H1 (cell line): ENCODE measurements at regions not wholly inside any gene's neighbourhood (a gene's known extent, or its start where the extent isn't known, plus 50 kb on each side); places are given as distances from the start of the nearest gene placed in this dataset.

ENCODE experiments used
- CTCF ChIA-PET: fragments of 300-600 bp; sonication (Branson Sonifier 250); formaldehyde crosslinking; loops from one replicate; lab custom pipeline; 2021; ENCODE audit not compliant: partially characterized antibody; lab: Charles Lee
- POLR2A ChIA-PET: fragments of 300-600 bp; sonication (Branson Sonifier 250); formaldehyde crosslinking; loops from one replicate; lab custom pipeline; 2021; ENCODE audit warnings: inconsistent platforms; ENCODE audit not compliant: partially characterized antibody; lab: Charles Lee
- DNase-seq, 2 experiments: peaks; one replicate each; pipeline versions ENCODE4 v3.0.0 to v3.0.0-alpha.2; 2010 to 2022; ENCODE audit warnings: low spot score in 2 of 2, low read depth in 1 of 2, mixed read lengths in 1 of 2
- FAIRE-seq: peaks from 2 replicates; lab custom pipeline; 2011; peaks lifted over from hg19 to GRCh38; lab: Jason Lieb, UNC
- H2AFZ ChIP-seq: 2 replicates; pipeline ENCODE4 v1.8.1; 2012; ENCODE audit warnings: low read length, inconsistent platforms
- H2AK5ac ChIP-seq: 2 replicates; pipeline ENCODE4 v1.6.1; 2013; ENCODE audit warnings: low read depth, low read length
- H2BK120ac ChIP-seq: replicated peaks from 2 replicates; pipeline ENCODE3; 2013; ENCODE audit warnings: low read depth, low read length, inconsistent platforms
- H2BK12ac ChIP-seq: 2 replicates; pipeline ENCODE4 v1.6.1; 2013; ENCODE audit warnings: low read depth, low read length
- H2BK15ac ChIP-seq: 2 replicates; pipeline ENCODE4 v1.6.1; 2013; ENCODE audit warnings: low read length
- H2BK20ac ChIP-seq: 2 replicates; pipeline ENCODE4 v1.6.1; 2013; ENCODE audit warnings: low read length
- H2BK5ac ChIP-seq: 2 replicates; pipeline ENCODE4 v1.6.1; 2013; ENCODE audit warnings: low read depth, low read length
- H3K14ac ChIP-seq: 2 replicates; pipeline ENCODE4 v1.6.1; 2013; ENCODE audit warnings: inconsistent platforms; ENCODE audit not compliant: insufficient read length
- H3K18ac ChIP-seq: 2 replicates; pipeline ENCODE4 v1.6.1; 2013; ENCODE audit warnings: low read length; ENCODE audit errors: extremely low read depth
- H3K23ac ChIP-seq: 2 replicates; pipeline ENCODE4 v1.6.1; 2013; ENCODE audit warnings: inconsistent platforms; ENCODE audit not compliant: insufficient read length
- H3K23me2 ChIP-seq: 2 replicates; pipeline ENCODE4 v1.6.1; 2013; ENCODE audit warnings: low read depth, low read length
- H3K27ac ChIP-seq: 2 replicates; pipeline ENCODE4 v1.6.1; 2011; ENCODE audit warnings: low read depth, low read length, inconsistent platforms
- H3K27me3 ChIP-seq, 4 experiments: replicated peaks in 1 of 4; 1 replicate in 1 of 4; 2 replicates in 3 of 4; pipeline versions ENCODE4 v1.6.1 to v1.8.1; 2011 to 2013; ENCODE audit warnings: low read length in 3 of 4, mild to moderate bottlenecking in 3 of 4, inconsistent platforms in 2 of 4, mixed read lengths in 2 of 4, moderate library complexity in 1 of 4; ENCODE audit not compliant: control insufficient read depth in 3 of 4, insufficient read depth in 3 of 4; ENCODE audit errors: extremely low read depth in 1 of 4
- H3K36me3 ChIP-seq, 4 experiments: 2 replicates each; pipeline versions ENCODE4 v1.6.1 to v1.8.1; 2011 to 2013; ENCODE audit warnings: mild to moderate bottlenecking in 4 of 4, low read length in 3 of 4, moderate library complexity in 2 of 4, control low read depth in 1 of 4, inconsistent platforms in 1 of 4; ENCODE audit not compliant: insufficient read depth in 4 of 4, control insufficient read depth in 2 of 4
- H3K4ac ChIP-seq: replicated peaks from 2 replicates; pipeline ENCODE3; 2013; ENCODE audit warnings: low read length, low read depth, mixed read lengths, inconsistent platforms; ENCODE audit not compliant: insufficient read length
- H3K4me1 ChIP-seq, 4 experiments: replicated peaks in 1 of 4; 1 replicate in 1 of 4; 2 replicates in 3 of 4; pipeline versions ENCODE4 v1.6.1 to v1.8.1; 2011 to 2013; ENCODE audit warnings: low read length in 3 of 4, inconsistent platforms in 2 of 4, mixed read lengths in 1 of 4; ENCODE audit not compliant: insufficient read depth in 4 of 4, control insufficient read depth in 3 of 4
- H3K4me2 ChIP-seq, 2 experiments: 2 replicates each; pipeline versions ENCODE4 v1.6.1 to v1.8.1; 2011 to 2013; ENCODE audit warnings: low read depth in 2 of 2, low read length in 2 of 2, control low read depth in 1 of 2, inconsistent platforms in 1 of 2, mild to moderate bottlenecking in 1 of 2; ENCODE audit not compliant: insufficient read depth in 1 of 2
- H3K4me3 ChIP-seq, 4 experiments: fragments of 200-600, 300-600 bp in 1 of 4; sonication (generic), shearing (Covaris generic), sonication (Bioruptor Twin) in 1 of 4; 2 replicates each; pipeline versions ENCODE4 v1.5.1 to v1.8.1; 2011 to 2016; ENCODE audit warnings: low read length in 4 of 4, low read depth in 3 of 4, control low read depth in 2 of 4, inconsistent platforms in 2 of 4, mild to moderate bottlenecking in 2 of 4, mixed read lengths in 1 of 4, moderate library complexity in 1 of 4; ENCODE audit not compliant: insufficient read depth in 2 of 4; ENCODE audit errors: extremely low read depth in 1 of 4
- H3K56ac ChIP-seq: replicated peaks from 2 replicates; pipeline ENCODE3; 2013; ENCODE audit warnings: low read depth, mild to moderate bottlenecking, mixed read lengths, low read length, inconsistent platforms; ENCODE audit not compliant: insufficient read length
- H3K79me1 ChIP-seq: 2 replicates; pipeline ENCODE4 v1.6.1; 2013; ENCODE audit warnings: low read depth, low read length, control low read depth
- H3K79me2 ChIP-seq, 2 experiments: 2 replicates each; pipeline versions ENCODE4 v1.6.1 to v1.8.1; 2012 to 2013; ENCODE audit warnings: low read length in 2 of 2, mild to moderate bottlenecking in 2 of 2, inconsistent platforms in 1 of 2; ENCODE audit not compliant: insufficient read depth in 2 of 2, control insufficient read depth in 1 of 2
- H3K9ac ChIP-seq, 4 experiments: replicated peaks in 1 of 4; 1 replicate in 1 of 4; 2 replicates in 3 of 4; pipeline versions ENCODE4 v1.6.1 to v1.8.1; 2011 to 2013; ENCODE audit warnings: low read depth in 3 of 4, low read length in 3 of 4, control low read depth in 2 of 4, mild to moderate bottlenecking in 2 of 4, moderate library complexity in 2 of 4, inconsistent platforms in 1 of 4; ENCODE audit errors: extremely low read depth in 1 of 4
- H3K9me3 ChIP-seq, 2 experiments: 2 replicates each; pipeline versions ENCODE4 v1.6.1 to v1.8.1; 2012 to 2013; ENCODE audit warnings: mild to moderate bottlenecking in 2 of 2, moderate library complexity in 2 of 2, control low read depth in 1 of 2, inconsistent platforms in 1 of 2, low read depth in 1 of 2, low read length in 1 of 2, mixed read lengths in 1 of 2; ENCODE audit not compliant: insufficient read depth in 2 of 2
- H4K20me1 ChIP-seq, 2 experiments: replicated peaks in 1 of 2; 2 replicates each; pipeline versions ENCODE3 to v1.8.1; 2011 to 2013; ENCODE audit warnings: inconsistent platforms in 2 of 2, low read length in 2 of 2, mild to moderate bottlenecking in 1 of 2; ENCODE audit not compliant: insufficient read depth in 2 of 2, control insufficient read depth in 1 of 2
- H4K5ac ChIP-seq: 2 replicates; pipeline ENCODE4 v1.6.1; 2013; ENCODE audit warnings: low read length, low read depth, mixed read lengths, inconsistent platforms; ENCODE audit not compliant: insufficient read length
- H4K8ac ChIP-seq: 2 replicates; pipeline ENCODE4 v1.8.0; 2013; ENCODE audit warnings: mild to moderate bottlenecking, moderate library complexity, low read length, inconsistent platforms; ENCODE audit not compliant: insufficient read depth; ENCODE audit errors: extremely low read depth
- H4K91ac ChIP-seq: replicated peaks from 2 replicates; pipeline ENCODE3; 2013; ENCODE audit warnings: low read length, mixed read lengths, inconsistent platforms; ENCODE audit not compliant: insufficient read length
- BACH1 ChIP-seq: IDR thresholded peaks from 2 replicates; pipeline ENCODE4 v1.6.1; 2012; ENCODE audit warnings: low read length, improper control_type of control experiment
- CHD1 ChIP-seq: IDR thresholded peaks from 2 replicates; pipeline ENCODE4 v1.6.1; 2012; ENCODE audit warnings: low read depth, low read length, improper control_type of control experiment
- EZH2 ChIP-seq: fragments of 200-600 bp; sonication (generic); IDR thresholded peaks from 2 replicates; pipeline ENCODE4 v1.7.1; 2012; ENCODE audit warnings: low read depth, mild to moderate bottlenecking, moderate library complexity, low read length, inconsistent platforms; ENCODE audit not compliant: severe bottlenecking
- GTF2F1 ChIP-seq: IDR thresholded peaks from 2 replicates; pipeline ENCODE4 v1.6.1; 2012; ENCODE audit warnings: low read depth, low read length, improper control_type of control experiment, borderline replicate concordance
- HDAC6 ChIP-seq: IDR thresholded peaks from one replicate; pipeline ENCODE4 v1.7.1; 2012; ENCODE audit warnings: low read depth, mild to moderate bottlenecking, inconsistent platforms, low read length, moderate library complexity
- KDM5A ChIP-seq: fragments of 200-600 bp; IDR thresholded peaks from 2 replicates; pipeline ENCODE4 v1.7.1; 2012; ENCODE audit warnings: mild to moderate bottlenecking, low read length, inconsistent platforms, mixed read lengths
- SIRT6 ChIP-seq: IDR thresholded peaks from one replicate; pipeline ENCODE4 v1.7.1; 2012; ENCODE audit warnings: low read length, inconsistent platforms
- SRF ChIP-seq: IDR thresholded peaks from 2 replicates; pipeline ENCODE4 v1.6.1; 2011; ENCODE audit warnings: mild to moderate bottlenecking, low read depth, low read length, moderate library complexity
- YY1 ChIP-seq: IDR thresholded peaks from 2 replicates; pipeline ENCODE4 v1.6.1; 2011; ENCODE audit warnings: low read depth, mild to moderate bottlenecking, low read length
- WGBS, 2 experiments: shearing (Covaris generic) in 1 of 2; methylation state at CpG; one replicate each; pipeline versions ENCODE4 v1.1.6 to v1.1.7; 2013 to 2015; ENCODE audit warnings: low lambda C conversion rate in 2 of 2, mixed read lengths in 2 of 2, inconsistent platforms in 1 of 2, low coverage in 1 of 2, missing lambda C conversion rate in 1 of 2; ENCODE audit not compliant: insufficient replicate concordance in 2 of 2, insufficient coverage in 1 of 2, insufficient read length in 1 of 2; ENCODE audit errors: extremely low coverage in 1 of 2, missing lambda C conversion rate in 1 of 2; 5-methylcytosine and 5-hydroxymethylcytosine counted together
- TF ChIP-seq, protein P1 (sequence below): IDR thresholded peaks from 2 replicates; pipeline ENCODE4 v1.6.1; 2012; ENCODE audit warnings: low read length, inconsistent platforms
- TF ChIP-seq, protein P2 (sequence below): IDR thresholded peaks from 2 replicates; pipeline ENCODE4 v1.6.1; 2012; ENCODE audit warnings: inconsistent platforms

DNA sequence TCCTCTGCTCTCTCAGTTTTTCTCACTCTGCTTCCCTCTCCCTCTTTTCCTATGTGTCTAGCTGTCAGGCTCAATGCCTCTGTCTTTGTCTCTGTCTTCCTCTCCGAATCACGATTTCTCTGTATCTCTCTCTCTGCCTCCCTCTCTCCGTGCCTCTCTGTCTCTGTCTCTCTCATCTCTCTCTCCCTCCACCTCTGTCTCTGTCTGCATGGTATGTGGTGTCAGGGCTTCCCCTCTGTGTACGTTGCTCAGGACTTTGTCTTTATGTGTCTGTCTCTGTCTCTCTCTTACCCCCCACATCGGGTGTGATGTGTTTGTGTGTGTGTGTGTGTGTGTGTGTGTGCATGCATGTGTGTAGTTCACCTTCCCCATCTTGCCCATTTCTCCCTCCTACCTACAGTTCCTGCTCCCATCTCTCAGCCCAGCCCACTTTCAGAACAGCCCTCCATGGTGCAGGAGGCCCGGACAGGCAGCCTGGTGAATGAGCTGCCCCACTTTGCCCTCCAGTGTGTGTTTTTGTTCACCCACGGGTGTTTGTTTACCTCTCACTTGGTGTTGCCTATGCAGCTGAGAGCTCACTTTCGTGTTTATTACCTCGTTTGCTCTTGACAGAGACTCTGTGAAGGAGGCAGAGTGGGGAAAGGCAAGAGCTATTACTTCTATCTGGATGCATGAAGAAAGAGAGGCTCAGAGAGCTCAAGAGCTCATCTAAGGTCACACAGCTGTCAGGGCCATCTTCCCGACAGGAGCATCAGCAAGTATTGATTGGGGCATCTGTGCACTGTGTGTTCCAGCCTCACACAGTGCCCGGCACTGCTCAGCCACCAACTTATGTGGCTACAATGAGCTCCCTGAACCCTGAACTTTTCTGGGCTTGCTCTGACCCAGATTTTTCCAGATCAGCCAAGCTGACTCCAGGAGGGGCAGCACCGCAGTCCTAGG is 163.5 kb upstream of the ZMIZ1 start:
- H3K4me3 ChIP-seq: no peak overlapping the region
- ChIA-PET CTCF (interaction anchor here (0.7 to 1.6 kb wide), 5 partner anchors 11 to 290 kb away, joined by 3 to 6 read pairs (median 3); no protein-coding TSS in a partner anchor), POLR2A (no interaction called here)
- no peak overlapping the region for H3K18ac ChIP-seq
- no peaks in the 10 kb centered on the region for H3K79me1 ChIP-seq
- peak overlapping the region; percentile 0 for H4K91ac ChIP-seq
- no peak overlapping the region for H3K23ac ChIP-seq
- no peak overlapping the region for H3K27ac ChIP-seq
- H3K23me2 ChIP-seq: peaks cover 10% of the 10 kb centered on the region; the same call in 1 of the 2 replicates
- no peak overlapping the region for H2AFZ ChIP-seq
- no peak overlapping the region for H3K56ac ChIP-seq
- FAIRE-seq (no peak), DNase-seq (peak in 1 of 2 experiments; percentile 37)
- no peak overlapping the region for H4K8ac ChIP-seq
- no peak overlapping the region for H2BK5ac ChIP-seq
- 76% methylated on average over 12 of the region's 12 CpGs; no CpG with 5 or more reads in 1 of the 2 experiments for WGBS, 2 experiments
- no peak overlapping the region for H2BK120ac ChIP-seq
- peak overlapping the region; percentile 99 for H2BK15ac ChIP-seq
- H2AK5ac ChIP-seq: no peak overlapping the region
- H3K9me3 ChIP-seq: no peaks in the 10 kb centered on the region
- 0 out of 2 replicates have a peak overlapping the region, but pooled peaks have one; percentile 9 for H2BK12ac ChIP-seq
- no peak overlapping the region for H3K4ac ChIP-seq
- H4K5ac ChIP-seq: no peak overlapping the region
- no peak overlapping the region for H2BK20ac ChIP-seq
- H4K20me1 ChIP-seq: peaks cover 0 to 4% of the 10 kb centered on the region in 2 experiments
- H3K36me3 ChIP-seq: no peaks in the 10 kb centered on the region
- peaks cover 0 to 7% (median 5%) of the 10 kb centered on the region in 4 experiments; a peak in 4 of 7 replicates for H3K4me1 ChIP-seq
- H3K9ac ChIP-seq: no peak overlapping the region
- no peaks in the 10 kb centered on the region; a peak in 2 of 7 replicates for H3K27me3 ChIP-seq
- no peak overlapping the region for H3K14ac ChIP-seq
- no peak overlapping the region for H3K4me2 ChIP-seq
- H3K79me2 ChIP-seq: no peaks in the 10 kb centered on the region
- TF ChIP-seq SRF (no peak), CHD1 (no peak), GTF2F1 (no peak), KDM5A (no peak), BACH1 (no peak), HDAC6 (no peak), EZH2 (no peak), YY1 (no peak), SIRT6 (no peak)
- TF ChIP-seq, protein P1, sequence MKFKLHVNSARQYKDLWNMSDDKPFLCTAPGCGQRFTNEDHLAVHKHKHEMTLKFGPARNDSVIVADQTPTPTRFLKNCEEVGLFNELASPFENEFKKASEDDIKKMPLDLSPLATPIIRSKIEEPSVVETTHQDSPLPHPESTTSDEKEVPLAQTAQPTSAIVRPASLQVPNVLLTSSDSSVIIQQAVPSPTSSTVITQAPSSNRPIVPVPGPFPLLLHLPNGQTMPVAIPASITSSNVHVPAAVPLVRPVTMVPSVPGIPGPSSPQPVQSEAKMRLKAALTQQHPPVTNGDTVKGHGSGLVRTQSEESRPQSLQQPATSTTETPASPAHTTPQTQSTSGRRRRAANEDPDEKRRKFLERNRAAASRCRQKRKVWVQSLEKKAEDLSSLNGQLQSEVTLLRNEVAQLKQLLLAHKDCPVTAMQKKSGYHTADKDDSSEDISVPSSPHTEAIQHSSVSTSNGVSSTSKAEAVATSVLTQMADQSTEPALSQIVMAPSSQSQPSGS: no peak
- TF ChIP-seq, protein P2, sequence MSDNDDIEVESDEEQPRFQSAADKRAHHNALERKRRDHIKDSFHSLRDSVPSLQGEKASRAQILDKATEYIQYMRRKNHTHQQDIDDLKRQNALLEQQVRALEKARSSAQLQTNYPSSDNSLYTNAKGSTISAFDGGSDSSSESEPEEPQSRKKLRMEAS: no peak
